Dedifferentiated amniotic fluid mesenchymal stem cell (primary cell): ENCODE measurements at regions not wholly inside any gene's neighbourhood (a gene's known extent, or its start where the extent isn't known, plus 50 kb on each side); places are given as distances from the start of the nearest gene placed in this dataset.
A peak's percentile ranks its signal among the peaks of the same experiment; 100 is the strongest.

Source experiments
- DNase-seq: peaks from one replicate; pipeline ENCODE4 v3.0.0-alpha.2; 2016; ENCODE audit errors: extremely low spot score

- DNase-seq = no peak
These were observed 93.5 kb upstream of the SPATS2L start for GRCh38 chr2:200212862-200213425.

- no peak for DNase-seq
These were observed 90.2 kb upstream of the SPATS2L start for GRCh38 chr2:200216310-200216709.

GRCh38 chr2:200217320-200217719, 89.2 kb upstream of the SPATS2L start:
- no peak for DNase-seq

- no peak for DNase-seq
These were observed 87.8 kb upstream of the SPATS2L start for GRCh38 chr2:200218645-200219044.

- no peak for DNase-seq
These were observed 87.0 kb upstream of the SPATS2L start for GRCh38 chr2:200219309-200220113.

- DNase-seq = no peak
These were observed 86.2 kb upstream of the SPATS2L start for GRCh38 chr2:200220251-200220650.

- DNase-seq = no peak
These were observed 85.2 kb upstream of the SPATS2L start for GRCh38 chr2:200221055-200221955.

GRCh38 chr2:200222791-200223190, 83.7 kb upstream of the SPATS2L start:
- DNase-seq = no peak

- no peak for DNase-seq
These were observed 83.2 kb upstream of the SPATS2L start for GRCh38 chr2:200223205-200223784.

- DNase-seq = no peak
These were observed 80.5 kb upstream of the SPATS2L start for GRCh38 chr2:200225951-200226350.

- DNase-seq = no peak
These were observed 79.8 kb upstream of the SPATS2L start for GRCh38 chr2:200226451-200227426.

GRCh38 chr2:200230716-200231115, 75.8 kb upstream of the SPATS2L start:
- DNase-seq = no peak

GRCh38 chr2:200235533-200235932, 71.0 kb upstream of the SPATS2L start:
- DNase-seq = no peak

- no peak for DNase-seq
These were observed 67.3 kb upstream of the SPATS2L start for GRCh38 chr2:200239216-200239615.

- DNase-seq = no peak
These were observed 63.9 kb upstream of the SPATS2L start for GRCh38 chr2:200242570-200242969.

- DNase-seq = no peak
These were observed 63.1 kb upstream of the SPATS2L start for GRCh38 chr2:200243441-200243840.

- no peak for DNase-seq
These were observed 62.4 kb upstream of the SPATS2L start for GRCh38 chr2:200244111-200244510.

- DNase-seq = peak; percentile 63
These were observed 59.0 kb upstream of the SPATS2L start for GRCh38 chr2:200247494-200247893.

GRCh38 chr2:200252265-200253067, 54.0 kb upstream of the SPATS2L start:
- peak; percentile 68 for DNase-seq

- DNase-seq = no peak
These were observed 52.9 kb upstream of the SPATS2L start for GRCh38 chr2:200253639-200254038.
